ENCODE measurements at regions not wholly inside any gene's neighbourhood (a gene's known extent, or its start where the extent isn't known, plus 50 kb on each side); places are given as distances from the start of the nearest gene placed in this dataset.

DNA sequence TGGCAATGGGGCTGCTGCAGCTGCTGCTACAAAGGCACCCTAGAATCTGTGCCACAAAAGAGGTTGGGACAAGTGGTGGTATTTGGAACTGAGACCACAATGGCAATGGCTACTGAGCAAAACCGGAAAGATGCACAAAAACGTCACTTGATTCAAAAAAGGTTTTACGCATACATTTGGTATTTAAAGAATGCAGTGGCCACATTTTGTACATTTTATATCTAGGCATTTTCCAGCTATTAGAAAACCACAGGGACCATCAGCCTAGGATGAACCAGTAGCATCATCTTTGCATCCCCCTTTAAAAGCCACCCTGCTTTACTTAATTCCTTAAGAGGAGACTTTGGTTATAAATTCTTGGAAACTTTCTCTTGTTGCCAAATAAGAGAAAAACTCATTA lies 104.8 kb upstream of the CXCL13 start:
- Histone ChIP-seq H3K27me3 (ENCODE audit: insufficient read depth) (no peaks in the 10 kb centered on the region), H3K27ac (ENCODE audit: low read depth) (no peak overlapping the region), H3F3A (replicated peaks; ENCODE audit: low read depth) (no peaks in the 10 kb centered on the region), H3K79me2 (replicated peaks; ENCODE audit: insufficient read depth) (no peaks in the 10 kb centered on the region), H4K20me1 (replicated peaks; ENCODE audit: insufficient read depth) (no peaks in the 10 kb centered on the region), H2AFZ (no peak overlapping the region), H3K4me2 (no peak overlapping the region), H3K4me3 (no peak overlapping the region), H3K36me3 (ENCODE audit: insufficient read depth) (no peaks in the 10 kb centered on the region; the same call in 1 of the 2 replicates), H3K9me2 (ENCODE audit: insufficient read depth) (no peaks in the 10 kb centered on the region), H3K4me1 (ENCODE audit: insufficient read depth) (no peaks in the 10 kb centered on the region)
- no peak overlapping the region for H3K4me3 Mint-ChIP-seq
- TF ChIP-seq NANOG (IDR thresholded peaks at IDR 0.05; ENCODE audit: borderline replicate concordance): no peak
- TF ChIP-seq ZNF331 (CRISPR knock-in tag; IDR thresholded peaks at IDR 0.05; ENCODE audit: low read depth): no peak
- no peak for TF ChIP-seq JUNB (IDR thresholded peaks at IDR 0.05; ENCODE audit: unreplicated experiment)
- no peak for TF ChIP-seq CTCF (conservative IDR thresholded peaks at IDR 0.05; ENCODE audit: low read depth in 2 of 2)
- TF ChIP-seq REST (IDR thresholded peaks at IDR 0.05; ENCODE audit: unreplicated experiment): no peak
- no peak for TF ChIP-seq EZH2phosphoT487 (IDR thresholded peaks at IDR 0.05; ENCODE audit: unreplicated experiment)
- no peak for TF ChIP-seq STAT1 (IDR thresholded peaks at IDR 0.05; ENCODE audit: unreplicated experiment)
- no peak for TF ChIP-seq ZNF462 (CRISPR knock-in tag; IDR thresholded peaks at IDR 0.05)
- TF ChIP-seq CREB1 (CRISPR knock-in tag; IDR thresholded peaks at IDR 0.05; ENCODE audit: low read depth): no peak
- no peak for TF ChIP-seq ZNF114 (CRISPR knock-in tag; IDR thresholded peaks at IDR 0.05)
- TF ChIP-seq POLR2AphosphoS5 (IDR thresholded peaks at IDR 0.05; ENCODE audit: low read depth): no peak
- TF ChIP-seq ETS1 (IDR thresholded peaks at IDR 0.05): no peak
- no peak for TF ChIP-seq EZH2 (IDR thresholded peaks at IDR 0.05; ENCODE audit: low read depth, unreplicated experiment)
- H3K36me3 Mint-ChIP-seq (ENCODE audit: low read depth): no peaks in the 10 kb centered on the region
- ATAC-seq: no peak
- peaks cover 7% of the 10 kb centered on the region for H3K9me3 Mint-ChIP-seq
- DNase-seq (ENCODE audit: low spot score): no peak
- H3K27ac Mint-ChIP-seq: no peak overlapping the region
- H3K4me1 Mint-ChIP-seq: no peaks in the 10 kb centered on the region
- H3K27me3 Mint-ChIP-seq (ENCODE audit: insufficient read depth, low read depth, poor library complexity): no peaks in the 10 kb centered on the region
